ENCODE measurements at regions not wholly inside any gene's neighbourhood (a gene's known extent, or its start where the extent isn't known, plus 50 kb on each side); places are given as distances from the start of the nearest gene placed in this dataset.

GRCh38 chr18:10387399-10387798 is 67.0 kb upstream of the APCDD1 start:
- DNase-seq (ENCODE audit: low read depth): no peak

GRCh38 chr18:10388373-10388772 is 66.1 kb upstream of the APCDD1 start:
- no peak for DNase-seq (ENCODE audit: low read depth)

DNA sequence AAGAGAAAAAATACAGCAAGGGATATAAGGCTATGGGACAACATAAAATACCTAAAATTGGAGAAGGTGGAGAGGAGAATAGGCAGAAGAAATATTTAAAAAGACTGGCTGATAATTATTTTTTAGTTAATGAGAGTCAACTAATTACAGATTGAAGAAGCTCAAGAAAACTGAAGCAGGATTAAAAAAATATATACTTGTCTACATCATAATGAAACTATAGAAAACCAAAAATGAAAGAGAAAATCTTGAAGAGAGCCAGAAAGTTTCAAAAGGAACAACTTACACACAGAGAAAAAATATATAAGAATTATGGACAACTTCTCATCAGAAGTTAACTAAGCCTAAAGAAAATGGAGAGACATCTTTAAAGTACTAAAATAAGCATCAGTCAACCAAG is 62.9 kb upstream of the APCDD1 start:
- DNase-seq (ENCODE audit: low read depth): no peak

- no peak for DNase-seq (ENCODE audit: low read depth)
These were observed 57.4 kb upstream of the APCDD1 start for GRCh38 chr18:10397004-10397403.

- no peak for DNase-seq (ENCODE audit: low read depth)
These were observed 55.9 kb upstream of the APCDD1 start for GRCh38 chr18:10398571-10398970.

GRCh38 chr18:10399465-10399864 is 55.0 kb upstream of the APCDD1 start:
- no peak for DNase-seq (ENCODE audit: low read depth)

GRCh38 chr18:10400534-10401307 is 53.7 kb upstream of the APCDD1 start:
- DNase-seq (ENCODE audit: low read depth): no peak

GRCh38 chr18:10401521-10401920 is 52.9 kb upstream of the APCDD1 start:
- DNase-seq (ENCODE audit: low read depth): no peak

DNA sequence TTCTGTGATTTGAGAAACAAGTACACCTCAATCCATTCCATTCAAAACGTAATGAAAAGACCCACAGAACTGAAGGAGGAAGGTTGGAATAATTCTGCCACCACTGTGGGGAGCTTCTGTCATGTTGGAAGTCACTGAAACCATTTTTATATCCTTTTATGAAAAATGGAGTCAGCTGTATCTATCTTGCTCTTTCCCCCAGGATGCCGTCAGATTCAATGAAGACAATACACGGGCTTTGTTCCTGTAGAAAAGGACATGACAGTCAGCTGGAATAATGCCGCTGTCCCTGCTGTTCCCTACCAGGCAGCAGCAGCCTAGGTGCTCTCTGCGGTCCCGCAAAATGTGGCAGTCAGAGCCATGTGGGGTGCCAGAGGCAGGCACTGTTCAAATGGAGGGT is 52.5 kb upstream of the APCDD1 start:
- no peak for DNase-seq (ENCODE audit: low read depth)

GRCh38 chr18:10402871-10403559 is 51.4 kb upstream of the APCDD1 start:
- DNase-seq (ENCODE audit: low read depth): no peak

- DNase-seq (ENCODE audit: low read depth): no peak
These were observed 50.7 kb upstream of the APCDD1 start for GRCh38 chr18:10403708-10404107.

GRCh38 chr18:10404168-10404567 is 50.3 kb upstream of the APCDD1 start:
- DNase-seq (ENCODE audit: low read depth): no peak

Data from HS-5 (cell line).